DND-41 (cell line): ENCODE measurements at regions not wholly inside any gene's neighbourhood (a gene's known extent, or its start where the extent isn't known, plus 50 kb on each side); places are given as distances from the start of the nearest gene placed in this dataset.

Experiments used
- CTCF ChIP-seq: IDR thresholded peaks from 2 replicates; pipeline ENCODE4 v1.5.1; 2012; ENCODE audit warnings: borderline replicate concordance, low read length, moderate library complexity, mild to moderate bottlenecking; ENCODE audit not compliant: poor library complexity, severe bottlenecking; ENCODE audit errors: extremely low read depth
- EZH2 ChIP-seq: IDR thresholded peaks from 3 replicates; pipeline ENCODE4 v1.6.1; 2012; ENCODE audit warnings: borderline replicate concordance, low read depth, mild to moderate bottlenecking, moderate library complexity, low read length, inconsistent platforms; ENCODE audit not compliant: severe bottlenecking

GRCh38 chr4:110275871-110276270 lies 77.5 kb upstream of the ELOVL6 start:
- TF ChIP-seq CTCF = no peak
- no peak for TF ChIP-seq EZH2
